Stimulated activated CD4-positive, alpha-beta T cell treated with anti-CD3 and anti-CD28 coated beads, TNF-alpha, amount 100 ng/mL, for 48 hours (primary cell): ENCODE measurements at regions not wholly inside any gene's neighbourhood (a gene's known extent, or its start where the extent isn't known, plus 50 kb on each side); places are given as distances from the start of the nearest gene placed in this dataset.

Source experiments
- DNase-seq, 3 donors: peaks; one replicate each; pipeline ENCODE4 v3.0.0-alpha.2; 2020; ENCODE audit warnings: low read depth in 3 of 3

DNA sequence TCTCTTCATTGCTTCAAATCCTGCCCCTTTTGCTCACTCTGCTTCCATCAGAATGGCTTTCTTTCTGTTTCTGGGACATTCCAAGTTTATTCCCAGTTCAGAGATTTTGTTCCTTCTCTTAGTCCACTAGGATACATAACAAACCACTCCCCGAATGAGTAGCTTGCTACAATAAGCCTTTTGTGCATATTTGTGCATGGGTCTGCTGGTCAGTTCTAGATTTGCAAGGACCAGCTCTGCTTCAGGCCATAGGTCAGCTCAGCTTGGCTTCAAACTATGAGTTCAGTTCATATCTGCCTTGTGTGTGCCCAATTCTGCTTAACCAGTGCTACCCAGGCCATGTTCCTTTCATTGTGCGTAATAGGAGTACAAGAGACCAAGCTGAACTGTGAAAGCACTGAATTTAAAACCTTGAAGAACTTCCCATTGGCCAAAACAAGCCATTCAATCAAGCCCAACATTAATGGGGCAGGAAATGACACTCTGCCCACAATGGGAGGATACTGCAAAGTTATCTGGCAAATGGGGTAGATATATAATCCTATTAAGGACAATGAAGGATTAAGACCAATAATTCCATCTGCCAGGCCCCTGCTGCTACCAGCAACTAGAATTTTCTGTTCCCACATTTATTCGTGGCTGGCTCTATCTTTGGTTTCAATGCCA is 328.8 kb downstream of the PRELID2 start:
- DNase-seq = no peak

DNA sequence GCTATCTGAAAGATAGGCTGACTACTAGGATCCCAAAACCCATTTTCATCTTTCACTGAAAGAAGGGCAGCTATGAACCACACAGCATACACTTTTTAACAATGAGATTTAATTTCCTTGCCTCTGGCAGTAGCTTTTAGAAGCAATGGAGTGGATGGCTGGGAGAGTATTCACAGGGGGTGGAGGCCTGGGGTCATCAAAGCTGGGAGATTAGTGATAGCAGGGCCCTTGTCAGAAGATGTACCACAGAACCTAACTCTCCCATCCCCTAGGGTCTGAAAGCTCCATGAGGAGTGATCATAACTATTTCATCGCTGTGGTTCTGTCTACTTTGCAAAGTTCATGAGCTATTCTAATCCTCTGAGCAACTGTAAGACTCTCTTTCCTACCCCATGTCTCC is 332.2 kb downstream of the PRELID2 start:
- no peak for DNase-seq

DNA sequence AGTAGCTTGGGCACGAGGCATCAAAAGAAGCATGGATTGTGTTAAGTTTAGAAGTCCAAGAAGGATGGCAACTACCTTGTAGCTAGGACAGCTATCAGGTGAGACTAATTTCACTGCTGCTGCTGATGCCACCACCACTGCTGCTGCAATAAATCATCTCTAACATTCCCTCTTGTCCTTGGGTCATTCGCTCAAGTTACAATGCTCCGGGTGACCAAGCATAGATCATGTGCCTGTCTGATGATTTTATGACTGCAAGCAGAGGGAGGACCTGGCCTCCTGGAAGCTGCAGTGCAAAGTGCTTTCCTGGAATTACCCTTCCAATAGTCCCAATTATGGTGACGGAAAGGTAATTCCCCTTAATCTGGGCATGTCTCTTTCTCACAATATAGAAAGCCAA is 334.4 kb downstream of the PRELID2 start:
- no peak for DNase-seq

DNA sequence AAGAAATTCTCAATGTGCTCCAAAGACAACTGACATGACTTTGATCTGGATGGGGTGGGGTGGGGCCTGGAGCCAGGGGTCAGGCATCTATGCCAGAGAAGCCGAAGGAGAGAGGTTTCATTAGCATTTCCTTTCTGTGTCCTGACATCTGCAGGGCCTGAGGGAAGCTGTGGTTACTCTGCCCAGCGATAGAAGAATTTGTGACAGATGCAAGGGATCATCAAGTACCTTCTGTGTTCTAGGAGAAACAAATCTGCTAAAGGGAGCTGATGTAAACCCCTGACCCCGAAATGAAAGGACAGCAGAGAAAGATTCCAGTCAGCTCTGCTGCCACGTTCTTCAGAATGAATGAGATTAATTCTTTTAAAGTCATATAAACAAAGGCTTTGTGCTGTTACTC is 335.7 kb downstream of the PRELID2 start:
- no peak for DNase-seq

DNA sequence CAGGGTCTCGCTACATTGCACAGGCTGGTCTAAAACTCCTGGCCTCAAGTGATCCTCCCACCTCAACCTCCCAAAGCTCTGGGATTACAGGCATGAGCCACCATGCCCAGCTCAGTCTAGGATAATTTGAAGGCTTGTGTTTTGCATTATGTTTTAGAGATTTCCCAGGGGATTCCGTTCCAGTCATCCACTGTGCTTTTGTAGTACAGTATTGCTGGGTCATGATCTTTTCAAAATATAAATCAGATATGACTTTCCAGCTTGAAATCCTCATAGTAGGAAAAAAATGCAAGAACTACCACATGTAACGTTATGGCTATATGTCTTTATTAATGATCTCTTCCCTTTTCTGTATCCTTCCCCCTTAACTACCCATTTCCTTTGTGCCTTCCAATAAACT is 338.1 kb downstream of the PRELID2 start:
- no peak for DNase-seq

DNA sequence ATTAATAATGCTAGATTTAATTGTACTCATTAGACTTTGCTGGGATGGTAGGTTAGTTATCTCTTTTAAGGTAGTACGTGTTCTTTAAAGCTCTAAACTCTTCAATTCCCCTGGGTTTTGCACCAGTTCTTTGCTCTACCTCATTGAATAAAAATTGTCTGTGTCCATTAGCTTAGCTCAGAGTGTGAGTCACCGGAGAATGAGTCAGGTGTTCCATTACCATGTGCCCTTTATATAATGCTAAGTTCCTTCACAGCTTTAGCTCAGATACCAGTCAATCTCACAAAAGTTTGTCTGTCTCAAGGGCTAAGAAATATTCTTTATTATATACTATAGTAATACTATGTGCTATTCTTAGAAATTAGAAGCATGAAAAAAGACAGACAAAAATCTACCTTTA is 339.4 kb downstream of the PRELID2 start:
- no peak for DNase-seq

DNA sequence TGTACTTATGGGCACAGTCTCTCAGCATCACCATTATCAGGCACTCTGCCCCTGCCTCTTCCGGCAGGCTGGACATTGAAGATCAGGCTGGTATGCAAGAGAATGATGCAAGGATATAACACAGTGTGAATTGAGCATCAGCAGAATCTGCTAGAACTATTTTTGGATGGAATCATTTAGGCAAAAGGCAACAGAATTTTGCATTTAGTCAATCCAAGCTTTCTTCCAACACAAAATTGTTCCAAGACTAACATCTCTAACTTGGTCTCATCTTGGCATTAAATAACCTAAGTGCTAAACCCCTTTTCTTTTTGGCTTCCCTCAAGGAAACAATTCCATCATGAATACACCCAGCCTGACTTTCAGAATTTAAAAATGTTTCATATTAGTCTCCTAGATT is 339.9 kb downstream of the PRELID2 start:
- DNase-seq = no peak

DNA sequence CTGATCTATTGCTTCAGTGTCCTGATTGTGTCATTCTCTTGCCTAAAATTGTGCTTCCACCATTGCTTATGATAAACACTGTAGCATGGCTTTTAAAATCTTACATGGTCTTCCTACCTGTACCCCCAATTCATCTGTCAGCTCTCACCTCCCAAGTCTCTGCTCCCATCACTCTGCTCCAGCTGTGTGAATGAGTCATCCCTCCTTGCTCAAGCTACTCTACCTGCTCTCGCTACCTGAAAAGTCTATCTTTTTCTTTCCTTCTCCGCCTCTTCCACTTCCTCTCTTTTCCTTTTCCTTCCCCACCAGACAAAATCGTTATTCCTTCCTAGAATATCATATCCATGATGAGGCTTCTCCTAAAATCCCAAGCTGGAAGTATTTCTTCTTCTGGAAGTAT is 341.7 kb downstream of the PRELID2 start:
- no peak for DNase-seq

DNA sequence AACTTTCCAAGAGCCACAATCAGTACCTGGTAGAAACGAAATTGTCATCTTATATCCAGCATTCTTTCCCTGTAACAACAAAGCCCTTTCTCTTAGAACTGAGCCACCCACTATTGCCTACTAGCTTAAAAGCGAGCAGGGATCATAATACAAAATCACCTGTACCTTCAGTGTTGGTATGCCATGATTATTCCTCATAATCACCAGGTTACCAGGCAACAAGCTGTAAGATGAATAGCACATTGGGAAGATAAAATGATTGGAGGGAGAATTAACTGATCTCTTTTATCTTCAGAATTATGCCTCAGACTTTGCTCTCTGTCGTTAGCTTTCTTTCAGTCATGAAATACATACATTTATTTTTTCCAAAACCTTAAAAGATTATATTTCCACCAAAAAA is 345.6 kb downstream of the PRELID2 start:
- DNase-seq = no peak

DNA sequence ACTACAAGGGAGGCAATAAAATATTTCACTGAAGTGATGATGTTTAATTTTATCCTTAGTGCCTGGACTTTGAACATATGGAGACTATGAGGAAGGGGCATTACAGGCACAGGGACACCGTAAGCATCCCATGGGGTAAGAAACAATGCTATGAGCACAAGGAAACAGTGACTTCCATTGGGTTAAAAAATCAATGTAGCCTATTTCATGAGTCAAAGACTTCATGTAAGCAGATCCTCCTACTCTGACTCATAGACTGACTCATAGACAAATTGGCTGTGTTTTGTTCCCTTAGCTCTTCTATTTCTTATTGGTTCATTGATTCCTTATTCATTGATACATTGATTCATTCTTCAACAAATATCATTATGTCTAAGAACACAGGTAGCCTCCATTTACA is 351.0 kb downstream of the PRELID2 start:
- DNase-seq = no peak

DNA sequence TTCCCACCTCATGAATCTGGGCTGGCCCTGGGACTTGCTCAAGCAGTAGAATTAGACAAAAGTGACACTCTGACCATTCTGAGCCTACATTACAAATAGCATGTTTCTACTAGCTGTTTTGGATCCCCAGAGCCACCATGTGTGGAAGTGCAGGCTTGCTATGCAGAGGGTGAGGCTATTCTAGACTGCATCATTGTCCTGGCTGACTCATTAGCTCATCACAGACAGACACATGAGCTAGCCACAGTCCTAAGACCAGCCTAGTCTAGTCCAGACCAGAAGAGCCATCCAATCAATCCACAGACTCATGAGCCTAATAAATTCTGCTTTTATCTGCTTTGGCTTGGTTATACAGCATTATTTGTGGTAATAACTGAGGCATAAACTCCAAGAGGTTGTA is 351.9 kb downstream of the PRELID2 start:
- no peak for DNase-seq

DNA sequence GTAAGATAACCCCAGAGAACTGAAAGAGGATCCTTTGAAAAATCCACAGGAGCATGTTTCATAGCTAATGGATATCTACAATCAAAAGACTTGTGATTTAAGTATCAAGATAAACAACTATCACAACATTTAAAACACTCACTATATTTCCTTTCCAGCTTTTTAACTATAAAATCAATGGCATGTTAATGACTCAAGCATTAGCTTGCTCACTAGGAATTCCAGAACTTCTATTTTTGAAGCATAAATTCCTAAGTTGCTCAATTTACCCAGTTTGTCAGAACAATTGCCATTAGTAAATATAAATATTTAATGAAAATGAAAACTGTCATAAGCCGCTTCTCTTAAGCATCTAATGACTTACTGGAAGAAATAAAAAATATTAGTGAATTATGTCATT is 355.3 kb downstream of the PRELID2 start:
- no peak for DNase-seq

DNA sequence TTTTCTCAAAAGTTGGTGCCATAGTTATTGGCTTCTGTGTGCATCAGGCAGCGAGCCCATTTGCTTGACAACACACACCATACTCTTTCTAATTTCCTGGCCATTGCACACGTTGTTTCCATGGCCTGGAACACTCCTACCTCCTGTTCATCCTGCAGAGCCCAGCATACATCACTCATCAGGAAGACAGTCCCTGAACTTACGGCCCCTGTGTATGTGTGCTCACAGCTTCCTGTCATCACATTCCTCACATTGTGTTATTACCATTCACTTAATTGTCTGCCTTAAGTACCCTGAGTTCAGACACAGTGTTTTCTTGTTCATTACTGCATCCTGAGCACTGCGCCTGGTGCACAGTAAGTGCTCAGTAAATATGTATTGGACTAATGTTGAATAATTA is 355.9 kb downstream of the PRELID2 start:
- no peak for DNase-seq

DNA sequence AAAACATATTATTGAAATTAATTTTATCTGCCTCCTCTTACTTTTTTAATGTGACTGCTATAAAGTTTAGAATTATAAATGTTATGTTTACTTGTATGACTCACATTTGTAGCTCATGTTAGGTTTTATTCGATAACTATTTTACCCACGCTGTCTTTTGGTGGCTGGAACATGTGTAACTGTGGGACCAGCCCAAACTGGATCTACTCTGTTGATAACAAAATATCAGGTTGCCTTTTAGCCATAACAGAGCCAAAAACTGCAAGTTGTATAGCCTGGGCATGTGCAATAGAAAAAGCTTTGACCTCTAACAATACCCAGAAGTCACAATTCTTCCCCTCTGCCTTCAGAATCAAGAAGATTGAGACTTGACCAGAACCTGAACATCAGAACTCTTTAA is 356.5 kb downstream of the PRELID2 start:
- DNase-seq = no peak

DNA sequence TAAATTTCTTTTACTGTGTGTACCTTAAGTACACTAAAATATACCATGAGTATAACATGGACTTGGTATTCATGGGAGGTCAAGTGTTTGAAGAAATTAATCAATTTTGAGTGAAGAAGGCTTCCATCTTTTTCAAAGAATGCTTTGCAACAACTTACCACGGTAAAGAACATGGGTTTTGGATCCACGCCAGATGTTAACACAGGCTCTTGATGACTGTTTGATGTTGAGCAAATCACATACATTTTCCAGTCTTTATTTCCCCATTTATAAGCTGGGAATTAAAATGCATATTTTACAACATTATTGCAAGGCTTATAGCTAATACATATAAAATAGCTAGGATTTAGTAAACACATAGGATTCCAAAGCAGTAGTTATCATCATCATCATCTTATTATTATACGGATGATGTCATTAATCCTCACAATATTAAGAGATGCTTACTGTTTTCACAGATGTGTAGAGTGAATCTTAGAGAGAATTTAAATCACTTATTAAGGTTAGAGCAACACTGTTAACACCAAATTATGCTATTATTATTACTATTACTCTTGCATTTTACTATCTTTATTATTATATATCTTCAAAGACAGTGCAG is 362.0 kb downstream of the PRELID2 start:
- DNase-seq = no peak

DNA sequence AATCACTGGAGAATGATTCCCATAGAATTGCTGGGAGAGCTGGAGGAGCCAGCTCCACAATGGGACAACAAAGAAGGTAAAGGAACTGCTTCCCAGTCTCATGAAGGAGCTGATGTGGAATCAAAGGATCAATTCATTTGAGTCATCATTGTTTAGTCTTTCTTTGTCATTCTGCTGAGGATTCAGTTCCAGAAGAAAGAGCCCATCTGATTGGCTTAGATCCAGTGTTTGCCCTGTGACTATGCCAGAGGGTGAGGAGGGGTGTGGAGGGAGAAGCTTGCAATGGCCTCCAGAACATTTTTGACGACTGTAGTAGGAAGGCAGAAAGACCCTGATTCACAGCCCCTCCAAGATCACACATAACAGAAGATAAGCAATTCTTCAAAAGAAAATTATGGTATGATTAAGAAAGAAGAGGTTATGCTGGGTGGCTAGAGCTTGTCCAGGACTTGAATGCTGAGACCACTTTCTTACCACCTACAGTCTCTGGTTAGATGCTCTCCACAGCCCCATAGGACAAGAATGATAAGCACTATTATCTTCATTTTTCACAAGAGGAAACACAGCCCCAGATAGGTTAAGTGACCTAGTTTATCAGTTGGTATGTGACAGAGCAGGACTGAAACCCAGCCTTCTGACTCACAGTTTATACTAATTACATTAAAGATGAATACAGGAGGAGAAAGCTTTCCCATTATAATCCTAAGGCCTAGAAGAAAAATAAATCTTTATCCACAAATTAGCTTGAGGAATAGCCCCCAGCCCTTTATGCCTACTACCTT is 363.1 kb downstream of the PRELID2 start:
- DNase-seq = no peak

DNA sequence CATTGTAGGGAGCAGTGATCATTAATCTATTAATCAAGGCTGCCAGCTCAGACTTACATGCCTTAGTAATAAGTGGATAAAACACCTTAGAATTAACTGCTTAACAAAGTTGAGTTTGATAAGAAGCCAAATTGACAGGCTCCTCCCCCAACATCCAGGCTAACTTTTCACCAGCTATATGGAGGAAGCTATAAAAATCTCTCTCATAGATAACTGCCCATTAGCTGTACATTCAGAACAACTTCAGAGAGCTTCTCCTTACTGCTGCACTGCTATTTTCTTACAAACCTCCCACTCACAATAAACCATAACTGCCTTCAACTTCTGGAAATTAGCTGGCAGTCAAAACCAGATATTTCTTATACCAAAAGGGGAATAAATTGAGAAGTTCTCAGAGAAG is 364.1 kb downstream of the PRELID2 start:
- no peak for DNase-seq

DNA sequence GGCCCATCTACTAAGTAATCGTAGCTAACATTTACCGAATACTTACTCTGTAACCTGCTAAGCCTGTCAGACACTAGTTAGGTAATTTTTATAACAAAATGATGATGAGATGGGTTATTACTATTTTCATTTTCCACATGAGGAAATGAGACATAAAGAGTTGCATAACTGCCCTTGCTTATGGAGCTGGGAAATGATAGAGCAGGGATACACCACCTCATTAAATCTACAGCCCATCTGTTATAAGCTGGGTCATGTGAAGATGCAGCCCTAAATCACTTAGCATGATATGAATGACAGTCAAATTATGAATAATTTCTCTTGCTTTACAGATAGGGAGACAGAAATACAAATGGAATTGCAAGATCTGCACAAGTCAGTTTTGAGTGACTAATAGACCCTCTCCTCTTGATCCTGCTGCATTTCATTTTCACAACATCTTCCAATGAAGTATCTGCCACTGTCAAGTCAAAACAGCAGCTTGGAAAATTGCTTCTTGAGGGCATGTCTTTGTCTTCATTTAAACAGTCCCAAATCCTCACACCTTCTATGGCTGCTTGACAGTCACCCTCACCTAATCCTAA is 364.7 kb downstream of the PRELID2 start:
- DNase-seq = no peak

DNA sequence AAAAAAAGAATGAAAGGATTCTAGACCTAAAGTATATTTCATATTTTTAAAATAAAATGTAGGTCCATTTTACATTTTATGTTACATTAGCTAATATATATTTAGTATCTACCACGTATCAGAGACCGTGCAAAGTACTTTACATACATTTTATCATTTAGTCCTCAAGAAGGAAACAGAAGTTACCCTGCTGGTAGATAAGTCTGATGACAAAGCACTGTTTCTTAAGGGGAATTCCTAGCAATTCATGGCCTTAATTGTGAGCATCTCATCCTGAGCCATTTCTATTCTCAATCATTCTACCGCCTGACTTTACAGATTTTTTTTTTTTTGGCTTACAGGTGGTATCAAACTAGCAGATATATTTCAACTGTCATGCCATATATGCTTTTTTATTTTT is 367.7 kb downstream of the PRELID2 start:
- no peak for DNase-seq

DNA sequence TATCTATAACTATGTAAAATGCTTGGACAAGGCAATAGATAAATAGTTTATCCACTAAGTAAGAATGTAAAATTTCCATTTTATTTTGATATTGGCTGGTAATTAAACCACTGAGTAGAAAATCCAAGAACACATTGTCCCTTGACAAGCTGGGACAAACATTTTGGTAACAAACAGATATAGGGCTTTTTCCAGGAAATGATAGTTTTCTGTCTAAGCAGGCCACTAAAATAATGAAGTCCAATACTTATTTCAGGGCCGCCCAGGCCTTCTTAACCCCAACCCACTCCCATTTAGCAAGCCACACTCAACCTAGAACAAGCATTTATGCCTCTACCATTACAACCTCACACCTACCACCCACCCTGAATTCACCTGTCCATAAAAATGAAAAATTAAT is 368.6 kb downstream of the PRELID2 start:
- DNase-seq = no peak

DNA sequence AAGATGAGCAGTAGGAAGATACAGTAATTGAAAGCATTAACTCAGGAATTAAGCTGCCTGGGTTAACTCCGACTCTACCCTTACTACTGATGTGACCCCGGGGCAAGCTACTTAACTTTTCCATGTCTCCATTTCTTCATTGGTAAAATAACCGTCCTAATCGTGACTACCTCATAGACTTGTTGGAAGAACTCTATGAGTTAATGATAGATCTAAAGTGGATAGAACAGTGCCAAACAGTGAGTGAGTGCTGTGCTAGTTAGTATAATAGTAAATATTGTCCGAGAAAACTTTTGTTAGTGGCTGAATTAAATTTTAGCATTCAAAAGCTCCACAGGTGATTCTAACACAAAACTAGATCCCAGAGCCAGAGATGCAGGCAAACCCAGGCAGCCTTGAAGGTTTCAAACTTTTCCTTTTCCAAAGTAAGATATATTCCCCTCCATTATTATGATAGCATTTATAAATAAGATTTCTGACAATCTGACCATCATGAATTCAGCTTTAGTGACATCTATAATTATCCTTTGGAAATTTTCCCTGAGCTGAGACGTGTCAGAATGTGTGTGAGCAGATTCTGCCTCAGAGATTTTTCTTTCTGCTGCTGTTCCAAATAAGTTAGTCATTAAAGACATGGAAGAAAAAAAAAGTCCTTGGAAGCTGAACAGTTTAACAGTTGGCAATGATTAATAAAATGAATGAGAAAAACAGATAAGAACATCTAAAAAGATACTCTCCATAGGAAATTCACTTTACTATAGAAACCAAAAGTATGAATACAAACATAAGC is 369.5 kb downstream of the PRELID2 start:
- no peak for DNase-seq

DNA sequence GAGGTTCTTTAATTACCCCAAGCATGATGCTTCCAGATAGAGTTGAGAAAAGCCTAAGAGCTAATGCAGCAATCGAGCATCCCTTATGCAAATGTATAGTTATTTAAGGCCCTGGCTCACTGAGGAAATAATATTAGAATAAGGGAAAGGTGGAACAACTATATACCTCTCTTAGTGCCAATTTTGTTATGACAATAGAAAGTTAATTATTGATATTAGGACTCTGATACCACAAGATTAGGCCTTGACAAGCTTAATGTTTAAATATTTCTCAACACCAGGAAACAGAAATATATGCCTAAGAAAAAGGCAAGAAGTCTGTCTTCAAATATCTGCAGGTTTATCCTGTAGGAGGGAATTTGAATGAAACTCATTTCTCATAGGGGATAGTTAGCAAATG is 371.0 kb downstream of the PRELID2 start:
- no peak for DNase-seq
